ENCODE measurements at regions not wholly inside any gene's neighbourhood (a gene's known extent, or its start where the extent isn't known, plus 50 kb on each side); places are given as distances from the start of the nearest gene placed in this dataset.

DNA sequence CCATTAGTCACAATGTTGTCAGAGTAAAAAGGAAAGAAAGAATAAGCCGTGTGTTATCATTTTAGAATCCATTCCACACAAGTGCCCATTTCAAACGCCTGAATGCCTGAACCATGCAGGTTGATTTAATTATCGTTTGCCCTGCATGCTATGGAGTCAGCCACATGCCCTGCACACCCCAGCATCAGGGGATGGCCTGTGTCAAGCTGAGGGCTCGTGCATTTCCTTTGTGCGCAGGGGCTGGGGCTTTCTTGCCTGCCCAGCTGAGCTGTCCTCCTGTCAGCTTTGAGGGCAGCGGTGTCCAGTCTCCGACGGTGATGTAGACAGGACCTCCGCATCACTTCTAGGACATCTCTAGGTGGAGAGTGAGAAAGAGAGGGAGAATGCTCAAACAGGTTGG, 200.4 kb downstream of the TSN start:
- TF ChIP-seq, protein P1, sequence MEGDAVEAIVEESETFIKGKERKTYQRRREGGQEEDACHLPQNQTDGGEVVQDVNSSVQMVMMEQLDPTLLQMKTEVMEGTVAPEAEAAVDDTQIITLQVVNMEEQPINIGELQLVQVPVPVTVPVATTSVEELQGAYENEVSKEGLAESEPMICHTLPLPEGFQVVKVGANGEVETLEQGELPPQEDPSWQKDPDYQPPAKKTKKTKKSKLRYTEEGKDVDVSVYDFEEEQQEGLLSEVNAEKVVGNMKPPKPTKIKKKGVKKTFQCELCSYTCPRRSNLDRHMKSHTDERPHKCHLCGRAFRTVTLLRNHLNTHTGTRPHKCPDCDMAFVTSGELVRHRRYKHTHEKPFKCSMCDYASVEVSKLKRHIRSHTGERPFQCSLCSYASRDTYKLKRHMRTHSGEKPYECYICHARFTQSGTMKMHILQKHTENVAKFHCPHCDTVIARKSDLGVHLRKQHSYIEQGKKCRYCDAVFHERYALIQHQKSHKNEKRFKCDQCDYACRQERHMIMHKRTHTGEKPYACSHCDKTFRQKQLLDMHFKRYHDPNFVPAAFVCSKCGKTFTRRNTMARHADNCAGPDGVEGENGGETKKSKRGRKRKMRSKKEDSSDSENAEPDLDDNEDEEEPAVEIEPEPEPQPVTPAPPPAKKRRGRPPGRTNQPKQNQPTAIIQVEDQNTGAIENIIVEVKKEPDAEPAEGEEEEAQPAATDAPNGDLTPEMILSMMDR (IDR thresholded peaks at IDR 0.05; ENCODE audit: insufficient read depth in 1 of 2, low read depth in 1 of 2, low read length in 1 of 2, severe bottlenecking in 1 of 2, unreplicated experiment in 1 of 2), result no peak
- no peak overlapping the region for H3K27ac Mint-ChIP-seq (ENCODE audit: unreplicated experiment)
- H3K4me1 ChIP-seq, result no peaks in the 10 kb centered on the region
- H3K4me1 Mint-ChIP-seq (ENCODE audit: low read depth, unreplicated experiment), result no peaks in the 10 kb centered on the region
- H3K9me3 Mint-ChIP-seq (ENCODE audit: unreplicated experiment), result peaks cover 7% of the 10 kb centered on the region
- H3K27me3 ChIP-seq (replicated peaks; ENCODE audit: control insufficient read depth, insufficient read depth, low read length), result peaks cover 2% of the 10 kb centered on the region; the same call in 1 of the 2 replicates
- DNase-seq, result no peak
- ChIA-PET POLR2A (no interaction called here), CTCF (interaction anchor here (0.6 kb wide), 1 partner anchor 145 kb away, joined by 4 read pairs; no protein-coding TSS in a partner anchor)
- intact Hi-C loops (cut with micrococcal nuclease; ENCODE audit: unreplicated experiment), result no loop called here
- peaks cover 32% of the 10 kb centered on the region for H3K27me3 Mint-ChIP-seq (ENCODE audit: insufficient read depth, unreplicated experiment)
- no TSS peak for BruUV-seq (replicated peaks)
- no peaks in the 10 kb centered on the region for H3K36me3 Mint-ChIP-seq (ENCODE audit: insufficient read depth, unreplicated experiment)
- H3K36me3 ChIP-seq (ENCODE audit: control insufficient read depth, insufficient read depth, low read length), result no peaks in the 10 kb centered on the region
- H3K9me3 ChIP-seq, result peaks cover 8% of the 10 kb centered on the region
- H3K4me3 ChIP-seq (ENCODE audit: low read depth, low read length), result no peak overlapping the region
- no peak overlapping the region for H3K4me3 Mint-ChIP-seq (ENCODE audit: unreplicated experiment)

DNA sequence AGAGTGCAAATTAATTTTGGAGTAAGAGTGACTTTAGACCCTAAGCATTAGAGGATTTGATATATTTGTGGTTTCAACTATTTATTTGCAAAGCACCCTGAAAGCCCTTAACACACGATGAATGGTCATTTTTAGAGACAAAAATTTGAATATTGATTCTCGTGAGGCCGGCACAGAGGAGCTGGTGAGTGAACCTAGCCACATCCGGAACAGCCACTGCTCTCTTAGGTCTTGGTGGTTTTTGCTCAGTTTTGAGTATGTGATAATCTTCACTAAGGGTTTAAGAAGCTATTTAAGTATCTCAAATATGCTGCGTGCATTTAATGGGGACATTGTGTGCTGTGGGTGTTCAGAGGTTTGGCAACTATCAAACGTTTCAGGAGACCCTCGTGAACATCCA, 204.8 kb downstream of the TSN start:
- no peak for DNase-seq
- Mint-ChIP-seq H3K27me3 (ENCODE audit: insufficient read depth, unreplicated experiment) (peaks cover 23% of the 10 kb centered on the region), H3K27ac (ENCODE audit: unreplicated experiment) (no peak overlapping the region), H3K9me3 (ENCODE audit: unreplicated experiment) (no peaks in the 10 kb centered on the region), H3K4me3 (ENCODE audit: unreplicated experiment) (no peak overlapping the region), H3K36me3 (ENCODE audit: insufficient read depth, unreplicated experiment) (no peaks in the 10 kb centered on the region), H3K4me1 (ENCODE audit: low read depth, unreplicated experiment) (no peaks in the 10 kb centered on the region)
- Histone ChIP-seq H3K27me3 (replicated peaks; ENCODE audit: control insufficient read depth, insufficient read depth, low read length) (peaks cover 2% of the 10 kb centered on the region; the same call in 1 of the 2 replicates), H3K36me3 (ENCODE audit: control insufficient read depth, insufficient read depth, low read length) (no peaks in the 10 kb centered on the region), H3K4me1 (no peaks in the 10 kb centered on the region), H3K4me3 (ENCODE audit: low read depth, low read length) (no peak overlapping the region), H3K9me3 (no peaks in the 10 kb centered on the region)
- CTCF ChIA-PET, result no interaction called here
- no TSS peak for BruUV-seq (replicated peaks)
- intact Hi-C loops (cut with micrococcal nuclease; ENCODE audit: unreplicated experiment), result no loop called here
- POLR2A ChIA-PET, result no interaction called here
- TF ChIP-seq, protein P1 (IDR thresholded peaks at IDR 0.05; ENCODE audit: insufficient read depth in 1 of 2, low read depth in 1 of 2, low read length in 1 of 2, severe bottlenecking in 1 of 2, unreplicated experiment in 1 of 2), result no peak

DNA sequence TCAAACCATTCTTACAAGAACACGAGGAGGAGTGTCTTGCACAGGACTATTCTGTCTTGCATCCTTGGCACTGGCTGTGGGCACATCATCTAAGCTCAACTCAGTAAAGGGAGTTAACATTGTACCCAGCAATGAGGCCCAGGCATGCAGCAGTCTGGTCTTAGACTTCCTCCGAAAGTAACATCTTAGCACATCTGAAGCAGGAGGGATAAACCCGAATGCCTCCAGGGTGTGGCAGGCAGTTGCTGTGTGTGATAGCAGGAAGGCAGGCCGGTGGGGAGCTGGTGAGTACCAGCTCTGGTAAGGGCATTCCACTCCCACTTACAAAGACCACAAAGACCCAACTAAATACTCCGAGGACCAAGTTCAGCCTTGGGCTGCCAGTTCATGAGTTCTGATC, 206.3 kb downstream of the TSN start:
- no peak overlapping the region for H3K27ac Mint-ChIP-seq (ENCODE audit: unreplicated experiment)
- no peaks in the 10 kb centered on the region for H3K9me3 Mint-ChIP-seq (ENCODE audit: unreplicated experiment)
- intact Hi-C loops (cut with micrococcal nuclease; ENCODE audit: unreplicated experiment), result no loop called here
- H3K36me3 ChIP-seq (ENCODE audit: control insufficient read depth, insufficient read depth, low read length), result no peaks in the 10 kb centered on the region
- BruUV-seq (replicated peaks), result no TSS peak
- DNase-seq, result no peak
- H3K4me3 Mint-ChIP-seq (ENCODE audit: unreplicated experiment), result no peak overlapping the region
- peaks cover 26% of the 10 kb centered on the region for H3K27me3 Mint-ChIP-seq (ENCODE audit: insufficient read depth, unreplicated experiment)
- CTCF ChIA-PET, result no interaction called here
- no peaks in the 10 kb centered on the region for H3K4me1 ChIP-seq
- no peaks in the 10 kb centered on the region for H3K4me1 Mint-ChIP-seq (ENCODE audit: low read depth, unreplicated experiment)
- H3K9me3 ChIP-seq, result no peaks in the 10 kb centered on the region
- H3K36me3 Mint-ChIP-seq (ENCODE audit: insufficient read depth, unreplicated experiment), result no peaks in the 10 kb centered on the region
- peaks cover under 1% of the 10 kb centered on the region; the same call in 1 of the 2 replicates for H3K27me3 ChIP-seq (replicated peaks; ENCODE audit: control insufficient read depth, insufficient read depth, low read length)
- POLR2A ChIA-PET, result no interaction called here
- TF ChIP-seq, protein P1 (IDR thresholded peaks at IDR 0.05; ENCODE audit: insufficient read depth in 1 of 2, low read depth in 1 of 2, low read length in 1 of 2, severe bottlenecking in 1 of 2, unreplicated experiment in 1 of 2), result no peak
- no peak overlapping the region for H3K4me3 ChIP-seq (ENCODE audit: low read depth, low read length)
